K562 (cell line): ENCODE measurements at regions not wholly inside any gene's neighbourhood (a gene's known extent, or its start where the extent isn't known, plus 50 kb on each side); places are given as distances from the start of the nearest gene placed in this dataset.
A peak's percentile ranks its signal among the peaks of the same experiment; 100 is the strongest.

Experiments
- ATAC-seq: fragments of 200-7000 bp; cut with Tn5 transposase; 3 replicates; pipeline ENCODE4 v1.9.1; 2020; ENCODE audit warnings: moderate library complexity
- BruUV-seq: library from RNA; stranded (reverse); fragments of 400-500 nt; replicated peaks from 2 replicates; lab custom pipeline; 2021; lab: Mats Ljungman, UMichigan
- CTCF ChIA-PET: fragments of 300-600 bp; formaldehyde crosslinking; extraction: SDS; loops from one replicate; lab custom pipeline; 2021; ENCODE audit warnings: low intra/inter-chr PET ratio; lab: Yijun Ruan, JAX
- POLR2A ChIA-PET: fragments of 300-600, 350-650 bp; sonication (Branson Sonifier 250); formaldehyde crosslinking; extraction: SDS; loops from one replicate; lab custom pipeline; 2021; ENCODE audit warnings: antibody characterized with exemption, inconsistent platforms; lab: Yijun Ruan, JAX
- DNase-seq, 4 experiments: peaks; one replicate each; pipeline versions ENCODE4 v3.0.0 to v3.0.0-alpha.2; 2011 to 2018; ENCODE audit warnings: low spot score in 3 of 4, mixed read lengths in 3 of 4; ENCODE audit errors: extremely low read depth in 1 of 4
- FAIRE-seq: peaks from 2 replicates; lab custom pipeline; 2011; peaks lifted over from hg19 to GRCh38; lab: Jason Lieb, UNC
- H2AFZ ChIP-seq: 2 replicates; pipeline ENCODE4 v1.6.0; 2011; ENCODE audit warnings: low read depth, low read length, control low read depth, inconsistent platforms
- H3K27ac ChIP-seq: fragments of 200-600 bp; 3 replicates; pipeline ENCODE4 v1.8.0; 2011; ENCODE audit warnings: low read depth, mild to moderate bottlenecking, control low read depth, inconsistent platforms, low read length, moderate library complexity, mixed read lengths; ENCODE audit errors: extremely low read depth
- H3K27me3 ChIP-seq, 2 experiments: fragments of 300-600 bp in 1 of 2; 2 replicates in 1 of 2; 3 replicates in 1 of 2; pipeline versions ENCODE4 v1.6.0 to v1.8.0; 2011; ENCODE audit warnings: inconsistent platforms in 2 of 2, low read length in 2 of 2, mild to moderate bottlenecking in 1 of 2, mixed read lengths in 1 of 2, moderate library complexity in 1 of 2; ENCODE audit not compliant: control insufficient read depth in 2 of 2, insufficient read depth in 2 of 2
- H3K36me3 ChIP-seq: fragments of 300-600 bp; 3 replicates; pipeline ENCODE4 v1.8.0; 2011; ENCODE audit warnings: mild to moderate bottlenecking, low read length, inconsistent platforms; ENCODE audit not compliant: control insufficient read depth, insufficient read depth
- H3K4me1 ChIP-seq, 2 experiments: fragments of 200-600 bp in 1 of 2; replicated peaks in 1 of 2; 2 replicates in 1 of 2; 3 replicates in 1 of 2; pipeline versions ENCODE4 v1.5.1 to v1.8.0; 2011; ENCODE audit warnings: inconsistent platforms in 2 of 2, low read length in 2 of 2, mild to moderate bottlenecking in 1 of 2, mixed read lengths in 1 of 2, moderate library complexity in 1 of 2; ENCODE audit not compliant: control insufficient read depth in 2 of 2, insufficient read depth in 2 of 2
- H3K4me2 ChIP-seq: 2 replicates; pipeline ENCODE4 v1.6.1; 2011; ENCODE audit warnings: low read length, control low read depth, inconsistent platforms, mixed read lengths; ENCODE audit not compliant: insufficient read depth
- H3K4me3 ChIP-seq: fragments of 200-600 bp; sonication (generic), shearing (Covaris generic); 2 replicates; pipeline ENCODE4 v1.5.1; 2016; ENCODE audit warnings: control low read depth, inconsistent platforms
- H3K79me2 ChIP-seq: fragments of 200-600 bp; 3 replicates; pipeline ENCODE4 v1.8.0; 2011; ENCODE audit warnings: low read length, inconsistent platforms; ENCODE audit not compliant: control insufficient read depth, insufficient read depth
- H3K9ac ChIP-seq, 2 experiments: 2 replicates each; pipeline versions ENCODE4 v1.6.0 to v1.6.1; 2011; ENCODE audit warnings: low read depth in 2 of 2, low read length in 2 of 2, control low read depth in 1 of 2, inconsistent platforms in 1 of 2, mild to moderate bottlenecking in 1 of 2, mixed read lengths in 1 of 2; ENCODE audit not compliant: insufficient read depth in 1 of 2
- H3K9me1 ChIP-seq: one replicate; pipeline ENCODE4 v1.6.0; 2011; ENCODE audit warnings: inconsistent platforms, mild to moderate bottlenecking, low read length, moderate library complexity; ENCODE audit not compliant: control insufficient read depth, insufficient read depth
- H3K9me3 ChIP-seq: replicated peaks from 2 replicates; pipeline ENCODE4 v1.5.1; 2011; ENCODE audit warnings: low read depth, low read length, inconsistent platforms; ENCODE audit not compliant: control insufficient read depth, insufficient read depth
- H4K20me1 ChIP-seq: replicated peaks from 2 replicates; pipeline ENCODE4 v1.6.1; 2011; ENCODE audit warnings: low read length, inconsistent platforms, mixed read lengths; ENCODE audit not compliant: control insufficient read depth, insufficient read depth
- HNRNPK ChIP-seq: fragments of 200-400 bp; formaldehyde crosslinking; IDR thresholded peaks from one replicate; pipeline ENCODE4 v1.6.1; 2018; ENCODE audit warnings: mild to moderate bottlenecking, low read depth, low read length; ENCODE audit not compliant: poor library complexity, severe bottlenecking
- MEIS2 ChIP-seq: fragments of 450-650 bp; IDR thresholded peaks from 2 replicates; pipeline ENCODE4 v1.6.1; 2014; ENCODE audit warnings: mild to moderate bottlenecking; ENCODE audit not compliant: partially characterized antibody
- PCBP2 ChIP-seq: fragments of 200-400 bp; formaldehyde crosslinking; IDR thresholded peaks from 2 replicates; pipeline ENCODE4 v1.6.1; 2018; ENCODE audit warnings: low read length, low read depth, mild to moderate bottlenecking, moderate library complexity; ENCODE audit not compliant: poor library complexity, severe bottlenecking
- POLR2AphosphoS2 ChIP-seq: IDR thresholded peaks from 2 replicates; pipeline ENCODE4 v1.6.1; 2012; ENCODE audit warnings: low read length, improper control_type of control experiment
- RBM22 ChIP-seq: fragments of 200-400 bp; formaldehyde crosslinking; IDR thresholded peaks from 2 replicates; pipeline ENCODE4 v1.6.1; 2018; ENCODE audit warnings: low read length, low read depth; ENCODE audit not compliant: poor library complexity, severe bottlenecking
- XRCC4 ChIP-seq: IDR thresholded peaks from one replicate; pipeline ENCODE4 v1.6.1; 2011; ENCODE audit not compliant: insufficient read depth, insufficient read length; ENCODE audit errors: extremely low read depth
- ZNF224 ChIP-seq: sonication (generic); formaldehyde crosslinking; IDR thresholded peaks from 2 replicates; pipeline ENCODE4 v1.8.0; 2022; ENCODE audit warnings: mild to moderate bottlenecking, missing genetic modification reagents
- WGBS: fragments of 100-300 bp; shearing (Covaris generic); methylation state at CpG from one replicate; pipeline ENCODE4 v1.1.6; 2016; ENCODE audit warnings: low coverage, mixed read lengths; ENCODE audit not compliant: insufficient coverage; ENCODE audit errors: missing lambda C conversion rate; 5-methylcytosine and 5-hydroxymethylcytosine counted together
- in situ Hi-C: fragments of 300-500 bp; cut with MboI; formaldehyde crosslinking; loops from 4 replicates; pipeline ENCODE4 v1.15.0; 2018; ENCODE audit warnings: inconsistent platforms, mixed read lengths
- intact Hi-C: fragments of 100-400 bp; cut with micrococcal nuclease; formaldehyde crosslinking; loops from 2 replicates; pipeline ENCODE4 v1.14.2; 2022
- TF ChIP-seq, protein P1 (sequence below): fragments of 250-450 bp; sonication (Bioruptor Pico); IDR thresholded peaks from 2 replicates; pipeline ENCODE4 v1.5.0; 2021

DNA sequence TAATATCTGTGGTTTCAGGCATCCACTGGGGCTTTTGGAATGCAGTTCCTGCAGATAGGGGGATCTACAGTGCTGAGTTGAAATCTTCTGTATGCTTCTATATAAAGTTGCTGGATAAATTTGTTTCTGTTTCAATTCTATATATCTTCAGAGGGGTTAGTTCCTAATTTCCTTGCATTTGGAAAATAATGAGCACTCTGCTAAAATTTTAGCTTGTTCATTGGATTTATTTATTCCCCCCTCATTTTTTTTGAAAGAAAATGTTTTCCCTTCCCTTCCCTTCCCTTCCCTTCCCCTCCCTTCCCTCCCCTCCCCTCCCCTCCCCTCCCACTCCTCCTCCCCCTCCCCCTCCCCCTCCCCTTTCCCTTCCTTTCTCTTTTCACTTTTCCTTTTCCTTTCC, 212.3 kb downstream of the GPD2 start:
- Histone ChIP-seq H3K9ac (no peak overlapping the region), H3K9me1 (no peaks in the 10 kb centered on the region), H3K4me2 (no peak overlapping the region), H3K27ac (no peak overlapping the region), H3K79me2 (no peaks in the 10 kb centered on the region), H3K4me3 (no peak overlapping the region), H3K27me3 (no peaks in the 10 kb centered on the region), H3K36me3 (no peaks in the 10 kb centered on the region), H4K20me1 (no peaks in the 10 kb centered on the region), H3K9me3 (no peaks in the 10 kb centered on the region), H3K4me1 (no peaks in the 10 kb centered on the region), H2AFZ (no peak overlapping the region)
- POLR2A ChIA-PET, result no interaction called here
- FAIRE-seq (no peak), DNase-seq (no peak), ATAC-seq (no peak)
- intact Hi-C loops (no loop called here), in situ Hi-C loops (no loop called here)
- CTCF ChIA-PET, result no interaction called here
- BruUV-seq, result no TSS peak
- TF ChIP-seq PCBP2 (peak; percentile 20), ZNF224 (CRISPR knock-in tag) (no peak), HNRNPK (peak; percentile 91)

DNA sequence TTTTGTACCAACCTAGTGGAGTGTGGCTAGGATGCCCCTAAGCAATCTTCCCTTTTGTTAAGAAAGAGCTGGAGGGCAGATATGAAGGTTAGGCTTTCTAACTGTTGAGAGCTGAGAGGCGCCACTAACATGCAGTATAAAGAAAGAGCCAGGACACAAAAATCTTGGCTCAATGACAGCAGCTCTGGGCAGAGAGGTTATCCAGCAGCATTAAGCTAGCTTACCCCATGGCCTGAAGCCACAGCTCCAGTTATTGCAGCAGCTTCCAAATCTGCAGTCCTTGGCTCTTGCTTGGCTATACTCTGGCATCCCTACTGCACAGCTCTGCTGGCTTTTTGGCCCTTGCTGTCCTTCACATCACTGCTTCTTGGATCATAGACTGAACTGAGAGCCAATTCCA, 213.4 kb downstream of the GPD2 start:
- no peak overlapping the region for H3K4me3 ChIP-seq

More for the DNA sequence above, 213.4 kb downstream of the GPD2 start:
- Histone ChIP-seq H3K9me1 (no peaks in the 10 kb centered on the region), H4K20me1 (no peaks in the 10 kb centered on the region), H3K27ac (no peak overlapping the region), H3K4me2 (no peak overlapping the region), H3K79me2 (no peaks in the 10 kb centered on the region), H3K4me1 (no peaks in the 10 kb centered on the region), H3K9me3 (no peaks in the 10 kb centered on the region), H3K36me3 (no peaks in the 10 kb centered on the region), H3K9ac (no peak overlapping the region), H3K27me3 (no peaks in the 10 kb centered on the region), H2AFZ (no peak overlapping the region)
- in situ Hi-C loops, result no loop called here
- intact Hi-C loops, result no loop called here
- ATAC-seq (no peak), DNase-seq (no peak), FAIRE-seq (no peak)
- BruUV-seq, result no TSS peak
- POLR2A ChIA-PET, result no interaction called here
- CTCF ChIA-PET, result no interaction called here
- 50% methylated on average over 1 of the region's 1 CpG for WGBS
- TF ChIP-seq RBM22 (no peak), MEIS2 (no peak), POLR2AphosphoS2 (no peak), XRCC4 (no peak)
- TF ChIP-seq, protein P1, sequence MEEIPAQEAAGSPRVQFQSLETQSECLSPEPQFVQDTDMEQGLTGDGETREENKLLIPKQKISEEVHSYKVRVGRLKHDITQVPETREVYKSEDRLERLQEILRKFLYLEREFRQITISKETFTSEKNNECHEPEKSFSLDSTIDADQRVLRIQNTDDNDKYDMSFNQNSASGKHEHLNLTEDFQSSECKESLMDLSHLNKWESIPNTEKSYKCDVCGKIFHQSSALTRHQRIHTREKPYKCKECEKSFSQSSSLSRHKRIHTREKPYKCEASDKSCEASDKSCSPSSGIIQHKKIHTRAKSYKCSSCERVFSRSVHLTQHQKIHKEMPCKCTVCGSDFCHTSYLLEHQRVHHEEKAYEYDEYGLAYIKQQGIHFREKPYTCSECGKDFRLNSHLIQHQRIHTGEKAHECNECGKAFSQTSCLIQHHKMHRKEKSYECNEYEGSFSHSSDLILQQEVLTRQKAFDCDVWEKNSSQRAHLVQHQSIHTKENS (CRISPR knock-in tag), result no peak
- TF ChIP-seq, all 486 proteins: peak for 0
